ENCODE measurements at regions not wholly inside any gene's neighbourhood (a gene's known extent, or its start where the extent isn't known, plus 50 kb on each side); places are given as distances from the start of the nearest gene placed in this dataset.
"Not testable (repeated sequence)": the region's sequence is repeated elsewhere in the genome, so short reads cannot be mapped to it uniquely, and the experiment has no call there.

GRCh38 chr5:130331332-130331731 is 427.1 kb downstream of the CHSY3 start:
- no peak for DNase-seq (ENCODE audit: low read depth in 2 of 2)

GRCh38 chr5:130324953-130325671 is 420.8 kb downstream of the CHSY3 start:
- no peak for DNase-seq (ENCODE audit: low read depth in 2 of 2)

GRCh38 chr5:130323804-130324454 is 419.7 kb downstream of the CHSY3 start:
- no peak for DNase-seq (ENCODE audit: low read depth in 2 of 2)

GRCh38 chr5:130321931-130322330 is 417.7 kb downstream of the CHSY3 start:
- no peak for DNase-seq (ENCODE audit: low read depth in 2 of 2)

GRCh38 chr5:130316971-130317680 is 412.9 kb downstream of the CHSY3 start:
- DNase-seq (ENCODE audit: low read depth in 2 of 2), result no peak

- DNase-seq (ENCODE audit: low read depth in 2 of 2), result no peak
Observed at GRCh38 chr5:130295235-130295634, 391.0 kb downstream of the CHSY3 start.

GRCh38 chr5:130294798-130295197 is 390.5 kb downstream of the CHSY3 start:
- DNase-seq (ENCODE audit: low read depth in 2 of 2), result not testable (repeated sequence)

- DNase-seq (ENCODE audit: low read depth in 2 of 2), result no peak
Observed at GRCh38 chr5:130290219-130290618, 386.0 kb downstream of the CHSY3 start.

- DNase-seq (ENCODE audit: low read depth in 2 of 2), result no peak
Observed at GRCh38 chr5:130289132-130290088, 385.1 kb downstream of the CHSY3 start.

- no peak for DNase-seq (ENCODE audit: low read depth in 2 of 2)
Observed at GRCh38 chr5:130287438-130287837, 383.2 kb downstream of the CHSY3 start.

GRCh38 chr5:130286971-130287370 is 382.7 kb downstream of the CHSY3 start:
- DNase-seq (ENCODE audit: low read depth in 2 of 2), result no peak

- no peak for DNase-seq (ENCODE audit: low read depth in 2 of 2)
Observed at GRCh38 chr5:130282049-130282448, 377.8 kb downstream of the CHSY3 start.

GRCh38 chr5:130280528-130281217 is 376.4 kb downstream of the CHSY3 start:
- no peak for DNase-seq (ENCODE audit: low read depth in 2 of 2)

- no peak for DNase-seq (ENCODE audit: low read depth in 2 of 2)
Observed at GRCh38 chr5:130279386-130279785, 375.1 kb downstream of the CHSY3 start.

GRCh38 chr5:130278136-130278535 is 373.9 kb downstream of the CHSY3 start:
- DNase-seq (ENCODE audit: low read depth in 2 of 2), result no peak

GRCh38 chr5:130277522-130277921 is 373.3 kb downstream of the CHSY3 start:
- DNase-seq (ENCODE audit: low read depth in 2 of 2), result no peak

- DNase-seq (ENCODE audit: low read depth in 2 of 2), result no peak
Observed at GRCh38 chr5:130277002-130277401, 372.7 kb downstream of the CHSY3 start.

- DNase-seq (ENCODE audit: low read depth in 2 of 2), result no peak
Observed at GRCh38 chr5:130272837-130273236, 368.6 kb downstream of the CHSY3 start.

- DNase-seq (ENCODE audit: low read depth in 2 of 2), result no peak
Observed at GRCh38 chr5:130270786-130271185, 366.5 kb downstream of the CHSY3 start.

GRCh38 chr5:130268489-130268888 is 364.2 kb downstream of the CHSY3 start:
- no peak for DNase-seq (ENCODE audit: low read depth in 2 of 2)

GRCh38 chr5:130267926-130268325 is 363.7 kb downstream of the CHSY3 start:
- no peak for DNase-seq (ENCODE audit: low read depth in 2 of 2)

Measured in stimulated activated CD8-positive, alpha-beta memory T cell treated with anti-CD3 and anti-CD28 coated beads, Interleukin-15, amount 100 ng/mL, for 4 hours (primary cell).